Endothelial cell (in vitro differentiated cells): ENCODE measurements at regions not wholly inside any gene's neighbourhood (a gene's known extent, or its start where the extent isn't known, plus 50 kb on each side); places are given as distances from the start of the nearest gene placed in this dataset.

ENCODE experiments used
- DNase-seq: peaks from one replicate; pipeline ENCODE4 v3.0.0; 2021; ENCODE audit warnings: low spot score
- H3K27ac Mint-ChIP-seq: one replicate; pipeline ENCODE4 v1.8.0; 2021; ENCODE audit warnings: mixed read lengths, inconsistent platforms; ENCODE audit not compliant: unreplicated experiment
- H3K27me3 Mint-ChIP-seq: one replicate; pipeline ENCODE4 v1.8.0; 2021; ENCODE audit warnings: mild to moderate bottlenecking, moderate library complexity, mixed read lengths, inconsistent platforms; ENCODE audit not compliant: unreplicated experiment
- H3K36me3 Mint-ChIP-seq: one replicate; pipeline ENCODE4 v1.8.0; 2021; ENCODE audit warnings: mild to moderate bottlenecking, low read depth, mixed read lengths, inconsistent platforms; ENCODE audit not compliant: unreplicated experiment
- H3K4me1 Mint-ChIP-seq: one replicate; pipeline ENCODE4 v1.8.0; 2021; ENCODE audit warnings: mild to moderate bottlenecking, mixed read lengths, inconsistent platforms; ENCODE audit not compliant: unreplicated experiment
- H3K4me3 Mint-ChIP-seq: one replicate; pipeline ENCODE4 v1.8.0; 2021; ENCODE audit warnings: mild to moderate bottlenecking, mixed read lengths, inconsistent platforms; ENCODE audit not compliant: unreplicated experiment
- H3K9me3 Mint-ChIP-seq: one replicate; pipeline ENCODE4 v1.8.0; 2021; ENCODE audit warnings: mixed read lengths, inconsistent platforms; ENCODE audit not compliant: unreplicated experiment
- CTCF ChIP-seq: fragments of 200-600 bp; sonication (generic); IDR thresholded peaks from one replicate; pipeline ENCODE4 v1.5.0; 2021; ENCODE audit warnings: antibody characterized with exemption; ENCODE audit not compliant: unreplicated experiment

- Mint-ChIP-seq H3K4me3 (no peak overlapping the region), H3K27me3 (peaks cover 2% of the 10 kb centered on the region), H3K27ac (no peak overlapping the region), H3K4me1 (no peaks in the 10 kb centered on the region), H3K9me3 (no peaks in the 10 kb centered on the region), H3K36me3 (peaks cover 4% of the 10 kb centered on the region)
- TF ChIP-seq CTCF = no peak
- no peak for DNase-seq
Measured at GRCh38 chr6:139436200-139436956, 61.9 kb upstream of the CITED2 start.

GRCh38 chr6:139433631-139434419 lies 59.4 kb upstream of the CITED2 start:
- Mint-ChIP-seq H3K36me3 (peaks cover 6% of the 10 kb centered on the region), H3K4me1 (no peaks in the 10 kb centered on the region), H3K27me3 (peaks cover 2% of the 10 kb centered on the region), H3K27ac (no peak overlapping the region), H3K9me3 (no peaks in the 10 kb centered on the region), H3K4me3 (no peak overlapping the region)
- no peak for TF ChIP-seq CTCF
- DNase-seq = no peak

GRCh38 chr6:139431602-139431956 lies 57.1 kb upstream of the CITED2 start:
- no peak for TF ChIP-seq CTCF

GRCh38 chr6:139430899-139431601 lies 56.6 kb upstream of the CITED2 start:
- Mint-ChIP-seq H3K4me1 (no peaks in the 10 kb centered on the region), H3K36me3 (peaks cover 6% of the 10 kb centered on the region), H3K4me3 (no peak overlapping the region), H3K27ac (no peak overlapping the region), H3K27me3 (peaks cover 6% of the 10 kb centered on the region), H3K9me3 (no peaks in the 10 kb centered on the region)
- DNase-seq = no peak
- no peak for TF ChIP-seq CTCF

More at GRCh38 chr6:139431602-139431956, 57.1 kb upstream of the CITED2 start:
- H3K4me1 Mint-ChIP-seq = no peaks in the 10 kb centered on the region
- H3K27ac Mint-ChIP-seq = no peak overlapping the region
- peaks cover 6% of the 10 kb centered on the region for H3K36me3 Mint-ChIP-seq
- no peak overlapping the region for H3K4me3 Mint-ChIP-seq
- no peak for DNase-seq
- H3K9me3 Mint-ChIP-seq = no peaks in the 10 kb centered on the region
- peaks cover 6% of the 10 kb centered on the region for H3K27me3 Mint-ChIP-seq
